HepG2 (cell line): ENCODE measurements at regions not wholly inside any gene's neighbourhood (a gene's known extent, or its start where the extent isn't known, plus 50 kb on each side); places are given as distances from the start of the nearest gene placed in this dataset.

Source experiments
- AGO2 ChIP-seq: fragments of 200-400 bp; formaldehyde crosslinking; optimal IDR thresholded peaks from 2 replicates; pipeline ENCODE3; 2017; ENCODE audit warnings: mild to moderate bottlenecking, low read depth, low read length, moderate library complexity
- ARNT ChIP-seq: fragments of 450-650 bp; IDR thresholded peaks from 2 replicates; pipeline ENCODE4 v1.6.1; 2017
- CBX2 ChIP-seq, 2 experiments: fragments of 200-600 bp in 1 of 2; sonication (generic); formaldehyde crosslinking in 1 of 2; IDR thresholded peaks; 2 replicates each; pipeline versions ENCODE4 v1.7.0 to v1.8.1; 2018 to 2022; ENCODE audit warnings: low read depth in 2 of 2, low read length in 1 of 2, mild to moderate bottlenecking in 1 of 2, missing genetic modification reagents in 1 of 2
- CBX5 ChIP-seq: sonication (generic); formaldehyde crosslinking; IDR thresholded peaks from 2 replicates; pipeline ENCODE4 v1.4.0; 2020; ENCODE audit warnings: missing genetic modification reagents, borderline replicate concordance
- FOXA1 ChIP-seq, 2 experiments: fragments of 450-650 bp in 1 of 2; sonication (generic) in 1 of 2; formaldehyde crosslinking in 1 of 2; IDR thresholded peaks; 2 replicates each; pipeline versions ENCODE4 v1.4.0 to v1.6.1; 2016 to 2020; ENCODE audit warnings: missing genetic modification reagents in 1 of 2
- HNF1A ChIP-seq, 2 experiments: sonication (generic) in 1 of 2; formaldehyde crosslinking in 1 of 2; IDR thresholded peaks; 2 replicates each; pipeline versions ENCODE4 v1.4.0 to v1.6.1; 2016 to 2020; ENCODE audit warnings: borderline replicate concordance in 1 of 2, low read depth in 1 of 2, mild to moderate bottlenecking in 1 of 2, missing genetic modification reagents in 1 of 2
- NRL ChIP-seq: sonication (generic); formaldehyde crosslinking; IDR thresholded peaks from 2 replicates; pipeline ENCODE4 v1.5.0; 2020; ENCODE audit warnings: missing genetic modification reagents, mild to moderate bottlenecking, moderate library complexity, borderline replicate concordance
- PAF1 ChIP-seq: IDR thresholded peaks from 2 replicates; pipeline ENCODE4 v1.6.1; 2016; ENCODE audit warnings: missing genetic modification reagents, missing compliant biosample characterization
- PCBP1 ChIP-seq: fragments of 200-400 bp; formaldehyde crosslinking; IDR thresholded peaks from 2 replicates; pipeline ENCODE4 v1.6.1; 2017; ENCODE audit warnings: mild to moderate bottlenecking, low read depth, low read length, borderline replicate concordance
- POGZ ChIP-seq: sonication (generic); formaldehyde crosslinking; IDR thresholded peaks from 2 replicates; pipeline ENCODE4 v1.4.0; 2020; ENCODE audit warnings: mild to moderate bottlenecking, missing genetic modification reagents
- RNF2 ChIP-seq: fragments of 450-650 bp; conservative IDR thresholded peaks from 2 replicates; pipeline ENCODE4 v1.6.1; 2016; ENCODE audit warnings: low read depth
- SALL2 ChIP-seq: sonication (generic); formaldehyde crosslinking; IDR thresholded peaks from 2 replicates; pipeline ENCODE4 v1.8.1; 2023; ENCODE audit warnings: mild to moderate bottlenecking, missing genetic modification reagents, inconsistent platforms
- SRSF4 ChIP-seq: fragments of 200-400 bp; formaldehyde crosslinking; IDR thresholded peaks from one replicate; pipeline ENCODE4 v1.6.1; 2018; ENCODE audit warnings: mild to moderate bottlenecking, low read depth, low read length, moderate library complexity; ENCODE audit not compliant: poor library complexity, severe bottlenecking
- THAP8 ChIP-seq: sonication (generic); formaldehyde crosslinking; IDR thresholded peaks from 2 replicates; pipeline ENCODE4 v1.5.1; 2020; ENCODE audit warnings: missing genetic modification reagents, mild to moderate bottlenecking, borderline replicate concordance
- ZBTB14 ChIP-seq: sonication (generic); formaldehyde crosslinking; IDR thresholded peaks from 2 replicates; pipeline ENCODE4 v1.4.0; 2020; ENCODE audit warnings: missing genetic modification reagents
- ZFP37 ChIP-seq: sonication (generic); formaldehyde crosslinking; IDR thresholded peaks from 2 replicates; pipeline ENCODE4 v1.4.0; 2020; ENCODE audit warnings: missing genetic modification reagents, borderline replicate concordance
- ZNF160 ChIP-seq: sonication (generic); formaldehyde crosslinking; IDR thresholded peaks from 2 replicates; pipeline ENCODE4 v1.8.0; 2022; ENCODE audit warnings: mild to moderate bottlenecking, inconsistent platforms, missing genetic modification reagents
- ZNF207 ChIP-seq: fragments of 450-650 bp; IDR thresholded peaks from 2 replicates; pipeline ENCODE4 v1.6.1; 2016; ENCODE audit warnings: antibody characterized with exemption, borderline replicate concordance
- ZNF263 ChIP-seq: sonication (generic); formaldehyde crosslinking; IDR thresholded peaks from 2 replicates; pipeline ENCODE4 v1.4.0; 2020; ENCODE audit warnings: missing genetic modification reagents
- ZNF567 ChIP-seq: sonication (generic); formaldehyde crosslinking; IDR thresholded peaks from 2 replicates; pipeline ENCODE4 v1.8.1; 2023; ENCODE audit warnings: mild to moderate bottlenecking, missing genetic modification reagents, borderline replicate concordance
- ZNF615 ChIP-seq: sonication (generic); formaldehyde crosslinking; IDR thresholded peaks from 2 replicates; pipeline ENCODE4 v1.5.0; 2020; ENCODE audit warnings: mild to moderate bottlenecking, missing genetic modification reagents, borderline replicate concordance
- ZNF644 ChIP-seq: IDR thresholded peaks from 2 replicates; pipeline ENCODE4 v1.6.1; 2016; ENCODE audit warnings: low read depth
- ZNF768 ChIP-seq: sonication (generic); formaldehyde crosslinking; IDR thresholded peaks from 2 replicates; pipeline ENCODE4 v1.4.0; 2020; ENCODE audit warnings: missing genetic modification reagents

GRCh38 chr20:50456452-50457324 is 53.5 kb upstream of the PTPN1 start (continued):
- TF ChIP-seq HNF1A (IDR thresholded peaks at IDR 0.05; ENCODE audit: low read depth) (no peak), HNF1A (CRISPR knock-in tag; IDR thresholded peaks at IDR 0.05; ENCODE audit: borderline replicate concordance) (no peak), ZFP37 (CRISPR knock-in tag) (no peak), FOXA1 (IDR thresholded peaks at IDR 0.05) (no peak), FOXA1 (CRISPR knock-in tag; IDR thresholded peaks at IDR 0.05) (no peak), SALL2 (CRISPR knock-in tag) (no peak), ZBTB14 (no peak), SRSF4 (no peak), CBX5 (CRISPR knock-in tag) (no peak), ZNF567 (CRISPR knock-in tag) (peak; percentile 19; the same call in 1 of the 2 replicates), AGO2 (peak; percentile 41), CBX2 (IDR thresholded peaks at IDR 0.05; ENCODE audit: low read depth, low read length) (no peak), CBX2 (CRISPR knock-in tag; IDR thresholded peaks at IDR 0.05; ENCODE audit: low read depth) (no peak), PAF1 (CRISPR knock-in tag) (no peak), ZNF207 (no peak), ZNF160 (CRISPR knock-in tag) (no peak), ZNF615 (CRISPR knock-in tag) (no peak), ZNF644 (CRISPR knock-in tag) (no peak), NRL (CRISPR knock-in tag) (peak; percentile 79), PCBP1 (0 out of 2 replicates have a peak, but pooled peaks have one; percentile 76), ZNF263 (CRISPR knock-in tag) (0 out of 2 replicates have a peak, but pooled peaks have one; percentile 19), ZNF768 (CRISPR knock-in tag) (peak; percentile 79), ARNT (no peak), POGZ (CRISPR knock-in tag) (no peak), RNF2 (no peak), THAP8 (CRISPR knock-in tag) (no peak)
